Breast epithelium (tissue), 4 donors: ENCODE measurements at regions not wholly inside any gene's neighbourhood (a gene's known extent, or its start where the extent isn't known, plus 50 kb on each side); places are given as distances from the start of the nearest gene placed in this dataset.

Experiments used
- DNase-seq, 2 donors: peaks; one replicate each; pipeline ENCODE4 v3.0.0-alpha.2; 2019; ENCODE audit warnings: low spot score in 2 of 2
- H3K27ac ChIP-seq, 2 donors: fragments of 200-600 bp; sonication (generic) in 1 of 2; one replicate each; pipeline ENCODE4 v1.5.1; 2016 to 2019; ENCODE audit warnings: mild to moderate bottlenecking in 1 of 2
- H3K27me3 ChIP-seq, 2 donors: fragments of 200-600 bp; sonication (generic) in 1 of 2; one replicate each; pipeline versions ENCODE4 v1.5.1 to v1.6.0; 2017 to 2019; ENCODE audit warnings: control low read depth in 1 of 2, mild to moderate bottlenecking in 1 of 2
- H3K36me3 ChIP-seq: fragments of 200-600 bp; one replicate; pipeline ENCODE4 v1.5.1; 2019
- H3K4me1 ChIP-seq, 2 donors: fragments of 200-600 bp; sonication (generic); one replicate each; pipeline ENCODE4 v1.5.1; 2016 to 2019; ENCODE audit warnings: control low read depth in 1 of 2
- H3K4me3 ChIP-seq, 3 donors: fragments of 200-600 bp; sonication (generic); 1 replicate in 2 of 3; 2 replicates in 1 of 3; pipeline ENCODE4 v1.5.1; 2016 to 2019; ENCODE audit warnings: mild to moderate bottlenecking in 3 of 3, moderate library complexity in 2 of 3
- H3K9me3 ChIP-seq, 2 donors: fragments of 200-600 bp; sonication (generic) in 1 of 2; one replicate each; pipeline ENCODE4 v1.5.1; 2016 to 2019; ENCODE audit warnings: control low read depth in 1 of 2
- CTCF ChIP-seq, 3 donors: fragments of 450-650 bp; IDR thresholded peaks; one replicate each; pipeline ENCODE4 v1.5.1; 2016 to 2017; ENCODE audit warnings: antibody characterized with exemption in 3 of 3, mild to moderate bottlenecking in 3 of 3, moderate library complexity in 3 of 3
- POLR2A ChIP-seq: fragments of 450-650 bp; IDR thresholded peaks from one replicate; pipeline ENCODE4 v1.6.1; 2016; ENCODE audit warnings: antibody characterized with exemption, mild to moderate bottlenecking, moderate library complexity
- POLR2AphosphoS5 ChIP-seq, 3 donors: sonication (generic); formaldehyde crosslinking; IDR thresholded peaks; one replicate each; pipeline ENCODE4 v1.6.1; 2017; ENCODE audit warnings: antibody characterized with exemption in 3 of 3
- intact Hi-C: fragments of 100-400 bp; cut with DNase I; formaldehyde crosslinking; loops from one replicate; pipeline ENCODE4 v1.15.1; 2023; ENCODE audit warnings: low total_unique reads

GRCh38 chr3:135740211-135740610 is 225.3 kb upstream of the PPP2R3A start:
- Histone ChIP-seq H3K9me3 (peaks cover 20 to 25% of the 10 kb centered on the region in 2 donors), H3K36me3 (no peaks in the 10 kb centered on the region), H3K27ac (no peak overlapping the region), H3K4me3 (no peak overlapping the region), H3K4me1 (no peaks in the 10 kb centered on the region), H3K27me3 (no peaks in the 10 kb centered on the region)
- DNase-seq, result no peak
- TF ChIP-seq POLR2A (no peak), POLR2AphosphoS5 (IDR thresholded peaks at IDR 0.05) (no peak), CTCF (IDR thresholded peaks at IDR 0.05) (no peak)
- intact Hi-C loops, result no loop called here

GRCh38 chr3:135740751-135741150 is 224.8 kb upstream of the PPP2R3A start:
- Histone ChIP-seq H3K27me3 (no peaks in the 10 kb centered on the region), H3K36me3 (no peaks in the 10 kb centered on the region), H3K27ac (no peak overlapping the region), H3K4me1 (no peaks in the 10 kb centered on the region), H3K9me3 (peaks cover 18 to 20% of the 10 kb centered on the region in 2 donors), H3K4me3 (no peak overlapping the region)
- no peak for DNase-seq
- intact Hi-C loops, result no loop called here
- no peak for TF ChIP-seq CTCF (IDR thresholded peaks at IDR 0.05)
- TF ChIP-seq POLR2AphosphoS5 (IDR thresholded peaks at IDR 0.05), result no peak
- no peak for TF ChIP-seq POLR2A

GRCh38 chr3:135751991-135752390 is 213.5 kb upstream of the PPP2R3A start:
- Histone ChIP-seq H3K27ac (no peak overlapping the region), H3K9me3 (no peaks in the 10 kb centered on the region), H3K36me3 (no peaks in the 10 kb centered on the region), H3K27me3 (no peaks in the 10 kb centered on the region), H3K4me3 (no peak overlapping the region), H3K4me1 (no peaks in the 10 kb centered on the region)
- DNase-seq, result no peak
- TF ChIP-seq POLR2AphosphoS5 (IDR thresholded peaks at IDR 0.05) (no peak), POLR2A (no peak), CTCF (IDR thresholded peaks at IDR 0.05) (no peak)
- intact Hi-C loops, result no loop called here

GRCh38 chr3:135752851-135753250 is 212.7 kb upstream of the PPP2R3A start:
- Histone ChIP-seq H3K9me3 (no peaks in the 10 kb centered on the region), H3K4me3 (no peak overlapping the region), H3K36me3 (no peaks in the 10 kb centered on the region), H3K27me3 (no peaks in the 10 kb centered on the region), H3K27ac (no peak overlapping the region), H3K4me1 (no peaks in the 10 kb centered on the region)
- intact Hi-C loops, result no loop called here
- DNase-seq, result no peak
- no peak for TF ChIP-seq POLR2AphosphoS5 (IDR thresholded peaks at IDR 0.05)
- TF ChIP-seq POLR2A, result no peak
- TF ChIP-seq CTCF (IDR thresholded peaks at IDR 0.05), result no peak

GRCh38 chr3:135753506-135753905 is 212.0 kb upstream of the PPP2R3A start:
- Histone ChIP-seq H3K4me1 (no peaks in the 10 kb centered on the region), H3K27me3 (no peaks in the 10 kb centered on the region), H3K9me3 (no peaks in the 10 kb centered on the region), H3K4me3 (no peak overlapping the region), H3K27ac (no peak overlapping the region), H3K36me3 (no peaks in the 10 kb centered on the region)
- intact Hi-C loops, result no loop called here
- no peak for DNase-seq
- TF ChIP-seq POLR2A (no peak), CTCF (IDR thresholded peaks at IDR 0.05) (no peak), POLR2AphosphoS5 (IDR thresholded peaks at IDR 0.05) (no peak)
